Bronchial epithelial cell (primary cell): ENCODE measurements at regions not wholly inside any gene's neighbourhood (a gene's known extent, or its start where the extent isn't known, plus 50 kb on each side); places are given as distances from the start of the nearest gene placed in this dataset.

Experiments
- DNase-seq: peaks from one replicate; pipeline ENCODE4 v3.0.0-alpha.2; 2010; ENCODE audit warnings: low read depth
- FAIRE-seq: peaks from 2 replicates; lab custom pipeline; 2011; peaks lifted over from hg19 to GRCh38; lab: Jason Lieb, UNC
- H3K27me3 ChIP-seq: 2 replicates; pipeline ENCODE4 v1.5.1; 2011; ENCODE audit warnings: low read length; ENCODE audit not compliant: control insufficient read depth, insufficient read depth
- H3K36me3 ChIP-seq: 2 replicates; pipeline ENCODE4 v1.5.1; 2011; ENCODE audit warnings: low read length; ENCODE audit not compliant: control insufficient read depth, insufficient read depth
- H3K4me3 ChIP-seq: 2 replicates; pipeline ENCODE4 v1.5.1; 2011; ENCODE audit warnings: mild to moderate bottlenecking, low read depth, low read length, control low read depth
- TF ChIP-seq, protein P1 (sequence below): IDR thresholded peaks from 2 replicates; pipeline ENCODE4 v1.5.1; 2011; ENCODE audit warnings: mild to moderate bottlenecking, moderate library complexity, low read length, control low read depth, inconsistent platforms; ENCODE audit not compliant: insufficient read depth, severe bottlenecking

DNA sequence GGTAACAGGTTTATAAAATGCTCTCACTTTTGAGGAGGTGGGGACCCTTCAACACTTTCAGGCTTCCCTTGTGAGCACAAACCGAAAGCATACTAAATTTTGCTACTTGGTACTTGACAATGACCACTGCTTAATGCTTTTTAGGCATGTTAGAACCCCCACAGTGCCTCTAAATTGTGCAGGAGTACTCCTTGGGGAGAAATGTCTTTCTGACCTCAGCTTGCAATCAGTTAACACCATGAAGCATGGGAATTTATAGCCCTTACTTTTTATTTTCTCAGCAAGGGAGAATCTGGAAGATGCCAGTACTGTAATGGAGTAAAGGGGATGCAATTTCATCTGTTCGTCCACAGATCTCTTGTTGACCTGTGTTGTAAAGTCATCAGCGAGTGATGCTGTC lies 308.9 kb upstream of the TBC1D5 start:
- DNase-seq (no peak), FAIRE-seq (no peak)
- TF ChIP-seq, protein P1, sequence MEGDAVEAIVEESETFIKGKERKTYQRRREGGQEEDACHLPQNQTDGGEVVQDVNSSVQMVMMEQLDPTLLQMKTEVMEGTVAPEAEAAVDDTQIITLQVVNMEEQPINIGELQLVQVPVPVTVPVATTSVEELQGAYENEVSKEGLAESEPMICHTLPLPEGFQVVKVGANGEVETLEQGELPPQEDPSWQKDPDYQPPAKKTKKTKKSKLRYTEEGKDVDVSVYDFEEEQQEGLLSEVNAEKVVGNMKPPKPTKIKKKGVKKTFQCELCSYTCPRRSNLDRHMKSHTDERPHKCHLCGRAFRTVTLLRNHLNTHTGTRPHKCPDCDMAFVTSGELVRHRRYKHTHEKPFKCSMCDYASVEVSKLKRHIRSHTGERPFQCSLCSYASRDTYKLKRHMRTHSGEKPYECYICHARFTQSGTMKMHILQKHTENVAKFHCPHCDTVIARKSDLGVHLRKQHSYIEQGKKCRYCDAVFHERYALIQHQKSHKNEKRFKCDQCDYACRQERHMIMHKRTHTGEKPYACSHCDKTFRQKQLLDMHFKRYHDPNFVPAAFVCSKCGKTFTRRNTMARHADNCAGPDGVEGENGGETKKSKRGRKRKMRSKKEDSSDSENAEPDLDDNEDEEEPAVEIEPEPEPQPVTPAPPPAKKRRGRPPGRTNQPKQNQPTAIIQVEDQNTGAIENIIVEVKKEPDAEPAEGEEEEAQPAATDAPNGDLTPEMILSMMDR = no peak
- no peak overlapping the region for H3K4me3 ChIP-seq
- H3K36me3 ChIP-seq = no peaks in the 10 kb centered on the region
- H3K27me3 ChIP-seq = no peaks in the 10 kb centered on the region

DNA sequence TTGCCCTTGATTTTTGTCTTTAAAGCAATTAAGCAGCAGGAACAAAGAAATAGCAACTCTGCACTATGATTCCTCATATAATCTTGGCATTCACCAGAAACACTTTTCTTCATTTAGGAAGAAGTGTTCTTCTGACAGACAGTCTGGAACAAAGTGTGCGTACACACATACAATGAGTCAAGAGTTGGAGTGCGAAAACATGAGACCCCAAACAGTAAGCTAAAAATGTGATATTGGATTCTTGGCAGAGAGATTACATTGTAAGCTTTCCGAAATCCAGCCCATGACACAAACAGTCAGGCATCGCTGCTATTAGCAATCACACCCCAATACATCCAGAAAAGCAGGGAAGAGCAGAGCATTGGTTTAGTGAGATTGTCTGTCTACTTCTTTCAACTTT lies 306.7 kb upstream of the TBC1D5 start:
- TF ChIP-seq, protein P1 = no peak

DNA sequence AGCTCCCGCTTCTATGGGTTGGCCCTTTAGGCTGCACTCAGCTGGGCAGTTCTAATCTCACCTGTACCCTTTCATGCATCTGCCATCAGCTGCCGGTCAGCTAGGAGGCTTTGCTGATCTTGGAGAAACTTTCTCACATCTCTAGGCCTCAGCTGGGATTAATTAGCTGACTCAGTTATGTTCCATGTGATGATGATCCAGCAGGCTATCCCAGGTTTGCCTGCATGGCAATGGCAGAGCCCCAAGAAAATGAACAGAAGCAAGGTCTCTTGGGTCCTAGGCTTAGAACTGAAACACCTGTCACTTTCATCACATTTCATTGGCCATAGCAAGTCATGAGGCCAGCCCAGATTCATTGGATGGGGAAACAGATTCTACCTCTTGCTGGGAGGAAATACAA lies 304.6 kb upstream of the TBC1D5 start:
- DNase-seq (no peak), FAIRE-seq (peak; percentile 18)
- Histone ChIP-seq H3K4me3 (no peak overlapping the region), H3K27me3 (no peaks in the 10 kb centered on the region), H3K36me3 (no peaks in the 10 kb centered on the region)
- TF ChIP-seq, protein P1 = no peak

More for the DNA sequence above, 306.7 kb upstream of the TBC1D5 start:
- FAIRE-seq = no peak
- no peak overlapping the region for H3K4me3 ChIP-seq
- H3K36me3 ChIP-seq = no peaks in the 10 kb centered on the region
- DNase-seq = no peak
- no peaks in the 10 kb centered on the region for H3K27me3 ChIP-seq

DNA sequence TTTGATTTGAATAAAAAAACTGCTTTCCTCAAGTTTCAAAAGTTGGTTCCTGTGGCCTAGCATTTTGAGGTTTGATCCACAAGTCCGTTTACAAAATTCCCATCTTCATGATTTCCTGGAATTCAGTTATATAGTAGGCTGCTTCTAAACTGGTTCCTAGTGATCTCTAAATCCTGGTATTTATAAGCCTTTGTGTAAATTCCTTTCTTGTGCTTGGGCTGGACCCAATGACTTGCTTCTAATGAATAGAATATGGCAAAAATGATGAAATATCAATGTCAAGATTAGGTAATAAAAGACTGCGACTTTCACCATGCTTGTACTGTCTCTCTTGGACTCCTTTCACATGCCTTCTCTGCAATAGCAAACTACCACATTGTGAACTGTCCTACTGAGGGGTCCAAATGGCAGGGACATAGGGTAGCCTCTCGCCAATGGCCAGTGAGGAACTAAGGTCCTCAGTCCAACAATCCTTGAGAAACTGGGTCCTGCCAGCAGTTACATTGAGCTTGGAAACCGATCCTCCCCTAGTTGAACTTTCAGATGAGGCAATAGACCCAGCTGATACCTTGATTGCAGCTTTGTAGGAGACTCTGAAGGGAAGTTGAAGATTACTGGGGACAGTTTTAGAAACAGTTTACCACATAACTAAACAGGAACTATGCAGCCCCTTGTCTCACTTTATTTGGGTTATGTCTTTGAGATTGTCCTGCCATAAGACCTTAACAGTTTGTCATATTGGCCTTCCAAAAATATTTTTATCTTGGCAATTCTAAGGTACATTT lies 303.9 kb upstream of the TBC1D5 start:
- Histone ChIP-seq H3K4me3 (no peak overlapping the region), H3K36me3 (no peaks in the 10 kb centered on the region), H3K27me3 (no peaks in the 10 kb centered on the region)
- DNase-seq = no peak
- TF ChIP-seq, protein P1 = no peak
- no peak for FAIRE-seq

DNA sequence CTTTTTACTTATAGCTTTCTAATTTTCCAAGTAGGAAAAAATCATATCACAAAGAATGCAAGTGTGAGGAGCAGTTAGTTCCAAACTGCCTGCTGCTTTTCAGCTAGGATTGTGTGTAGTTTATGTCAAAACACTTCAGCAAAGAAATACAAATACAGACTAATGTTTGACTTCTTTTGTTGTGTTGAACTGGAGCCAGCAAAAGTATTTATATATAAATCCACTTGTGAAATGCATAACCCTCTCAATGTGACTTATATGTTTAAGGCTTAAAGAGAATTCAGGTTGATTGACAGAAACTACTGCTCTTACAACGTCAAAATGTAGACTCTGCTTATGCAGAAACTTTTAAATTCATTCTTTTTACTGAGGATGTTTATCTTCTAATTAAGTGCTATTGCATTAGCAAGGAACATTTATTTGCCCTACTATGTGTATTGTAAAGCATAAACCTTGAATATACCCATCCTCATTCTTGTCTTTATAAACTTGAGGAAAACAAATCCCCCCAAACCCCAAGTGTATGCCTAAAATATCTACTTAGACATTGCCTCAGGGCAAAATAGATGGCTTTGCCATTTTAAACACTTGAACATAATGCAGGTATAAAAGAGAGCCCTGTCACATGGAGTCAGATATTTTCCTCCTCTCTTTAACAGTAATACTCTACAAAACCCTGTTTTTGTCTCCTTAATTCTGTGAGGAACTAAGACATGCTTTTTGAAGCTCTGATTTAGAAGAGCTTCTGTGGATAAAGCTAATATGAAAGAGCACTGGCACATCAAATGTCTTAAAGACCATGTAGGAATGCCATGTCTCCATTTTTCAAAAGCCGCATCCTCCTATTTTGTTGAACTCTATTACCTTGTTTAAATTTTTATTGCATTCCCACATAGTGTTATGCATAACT lies 302.8 kb upstream of the TBC1D5 start:
- FAIRE-seq = no peak
- no peak overlapping the region for H3K4me3 ChIP-seq

More for the DNA sequence above, 302.8 kb upstream of the TBC1D5 start:
- TF ChIP-seq, protein P1 = no peak
- no peak for DNase-seq
- H3K27me3 ChIP-seq = no peaks in the 10 kb centered on the region
- H3K36me3 ChIP-seq = no peaks in the 10 kb centered on the region
